Rectal smooth muscle tissue (tissue), 1 donor: ENCODE measurements at regions not wholly inside any gene's neighbourhood (a gene's known extent, or its start where the extent isn't known, plus 50 kb on each side); places are given as distances from the start of the nearest gene placed in this dataset.
"Not testable (repeated sequence)": the region's sequence is repeated elsewhere in the genome, so short reads cannot be mapped to it uniquely, and the experiment has no call there.

Source experiments
- H3K27ac ChIP-seq: one replicate; pipeline ENCODE4 v1.7.0; 2013; ENCODE audit warnings: low read depth, low read length, inconsistent platforms
- H3K27me3 ChIP-seq: one replicate; pipeline ENCODE4 v1.7.0; 2013; ENCODE audit warnings: low read length; ENCODE audit not compliant: control insufficient read depth, insufficient read depth
- H3K36me3 ChIP-seq: one replicate; pipeline ENCODE4 v1.7.0; 2013; ENCODE audit warnings: low read length; ENCODE audit not compliant: control insufficient read depth, insufficient read depth
- H3K4me1 ChIP-seq: one replicate; pipeline ENCODE4 v1.7.0; 2013; ENCODE audit warnings: low read length; ENCODE audit not compliant: control insufficient read depth, insufficient read depth
- H3K4me3 ChIP-seq: one replicate; pipeline ENCODE4 v1.7.0; 2013; ENCODE audit warnings: low read length
- H3K9ac ChIP-seq: one replicate; pipeline ENCODE4 v1.7.0; 2013; ENCODE audit warnings: low read length

GRCh38 chr7:142657376-142657775, 91.9 kb upstream of the PRSS1 start:
- no peaks in the 10 kb centered on the region for H3K36me3 ChIP-seq
- no peaks in the 10 kb centered on the region for H3K4me1 ChIP-seq
- H3K9ac ChIP-seq, result no peak overlapping the region
- no peak overlapping the region for H3K27ac ChIP-seq
- H3K4me3 ChIP-seq, result no peak overlapping the region
- no peaks in the 10 kb centered on the region for H3K27me3 ChIP-seq

- Histone ChIP-seq H3K9ac (no peak overlapping the region), H3K4me1 (no peaks in the 10 kb centered on the region), H3K36me3 (no peaks in the 10 kb centered on the region), H3K27me3 (no peaks in the 10 kb centered on the region), H3K27ac (no peak overlapping the region), H3K4me3 (no peak overlapping the region)
Observed at GRCh38 chr7:142654398-142654797, 94.9 kb upstream of the PRSS1 start.

DNA sequence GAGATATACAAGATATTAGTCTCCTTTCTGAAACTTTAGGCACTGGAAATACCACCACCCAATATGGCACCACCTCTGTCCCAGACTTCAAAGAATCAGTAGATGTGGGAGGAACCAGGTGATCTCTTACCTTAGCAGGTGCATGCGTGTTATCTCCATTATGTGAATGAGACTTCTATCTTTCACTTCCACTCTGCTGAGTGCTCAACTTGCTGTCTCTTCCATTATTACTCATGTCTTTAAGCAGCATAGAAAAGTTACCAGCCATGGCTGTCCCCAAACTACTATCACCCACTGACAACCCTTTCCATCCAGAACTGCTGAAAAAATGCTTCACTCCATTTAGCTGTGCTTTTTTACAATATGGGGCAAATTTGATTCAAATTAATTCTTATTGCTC, 101.5 kb upstream of the PRSS1 start:
- Histone ChIP-seq H3K4me1 (no peaks in the 10 kb centered on the region), H3K27me3 (no peaks in the 10 kb centered on the region), H3K27ac (no peak overlapping the region), H3K36me3 (no peaks in the 10 kb centered on the region), H3K9ac (no peak overlapping the region), H3K4me3 (no peak overlapping the region)

DNA sequence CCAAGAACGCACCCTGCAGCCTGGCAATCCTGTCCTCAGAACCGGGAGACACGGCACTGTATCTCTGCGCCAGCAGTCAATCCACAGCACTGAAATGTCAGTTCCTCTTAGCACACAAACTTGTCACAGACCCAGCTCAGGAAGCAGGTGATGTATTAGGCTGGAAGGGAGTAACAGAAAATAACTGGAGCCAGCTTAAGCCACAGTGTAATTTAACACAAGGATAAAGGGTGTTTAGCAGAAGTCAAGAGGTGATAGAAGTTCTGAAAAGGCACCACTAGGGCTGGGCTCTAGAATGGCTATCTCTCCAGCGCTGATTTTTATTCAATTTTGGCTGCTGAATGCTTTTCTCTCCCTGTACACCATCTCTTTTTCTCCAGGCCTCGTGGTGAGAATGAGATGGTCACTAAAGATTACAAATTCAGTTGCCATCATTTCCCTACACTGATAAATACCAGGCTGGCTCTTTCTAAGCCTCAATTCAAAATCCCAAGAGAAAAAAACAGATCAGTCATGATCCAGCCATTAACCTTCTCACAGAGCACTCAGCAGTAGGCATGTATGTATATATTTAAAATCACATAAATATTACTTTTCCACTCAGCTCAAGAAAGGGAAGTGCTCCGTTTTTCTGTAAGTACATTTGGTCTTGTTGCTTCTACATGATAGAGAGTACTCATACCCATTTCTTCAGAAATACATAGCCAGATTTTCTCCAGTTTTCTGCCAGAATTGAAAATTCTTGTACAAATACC, 102.7 kb upstream of the PRSS1 start:
- no peak overlapping the region for H3K9ac ChIP-seq
- H3K4me1 ChIP-seq, result no peaks in the 10 kb centered on the region
- no peak overlapping the region for H3K4me3 ChIP-seq
- H3K27me3 ChIP-seq, result no peaks in the 10 kb centered on the region
- no peak overlapping the region for H3K27ac ChIP-seq
- H3K36me3 ChIP-seq, result no peaks in the 10 kb centered on the region

- no peak overlapping the region for H3K9ac ChIP-seq
- H3K4me3 ChIP-seq, result no peak overlapping the region
- H3K27me3 ChIP-seq, result no peaks in the 10 kb centered on the region
- no peaks in the 10 kb centered on the region for H3K4me1 ChIP-seq
- no peak overlapping the region for H3K27ac ChIP-seq
- H3K36me3 ChIP-seq, result no peaks in the 10 kb centered on the region
Observed at GRCh38 chr7:142645777-142646176, 103.5 kb upstream of the PRSS1 start.

GRCh38 chr7:142642316-142642715, 107.0 kb upstream of the PRSS1 start:
- Histone ChIP-seq H3K9ac (no peak overlapping the region), H3K4me3 (no peak overlapping the region), H3K27me3 (no peaks in the 10 kb centered on the region), H3K27ac (no peak overlapping the region), H3K36me3 (no peaks in the 10 kb centered on the region), H3K4me1 (no peaks in the 10 kb centered on the region)

DNA sequence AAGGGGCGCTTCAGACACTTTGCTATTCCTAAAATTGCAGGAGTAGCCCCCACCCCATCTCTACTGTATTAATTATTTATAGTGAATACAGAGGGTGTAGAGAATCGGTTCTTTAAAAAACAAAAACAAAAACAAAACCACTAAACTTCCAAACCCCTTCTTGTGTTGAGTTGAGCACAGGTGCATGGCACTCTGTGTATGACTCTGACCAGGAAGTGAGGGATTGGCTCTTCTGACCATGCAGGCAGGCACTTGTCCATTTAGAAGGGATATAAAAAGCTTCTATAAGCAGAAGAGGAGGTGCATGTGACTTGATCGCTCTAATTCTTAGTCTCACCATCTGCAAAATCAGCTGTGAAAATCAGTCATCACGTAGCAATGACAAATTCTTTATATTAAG, 108.0 kb upstream of the PRSS1 start:
- not testable (repeated sequence) for H3K4me3 ChIP-seq, H3K36me3 ChIP-seq, H3K9ac ChIP-seq, H3K27ac ChIP-seq, H3K27me3 ChIP-seq, H3K4me1 ChIP-seq

GRCh38 chr7:142638581-142638980, 110.7 kb upstream of the PRSS1 start:
- Histone ChIP-seq H3K27ac (no peak overlapping the region), H3K36me3 (no peaks in the 10 kb centered on the region), H3K9ac (no peak overlapping the region), H3K27me3 (no peaks in the 10 kb centered on the region), H3K4me1 (no peaks in the 10 kb centered on the region), H3K4me3 (no peak overlapping the region)

DNA sequence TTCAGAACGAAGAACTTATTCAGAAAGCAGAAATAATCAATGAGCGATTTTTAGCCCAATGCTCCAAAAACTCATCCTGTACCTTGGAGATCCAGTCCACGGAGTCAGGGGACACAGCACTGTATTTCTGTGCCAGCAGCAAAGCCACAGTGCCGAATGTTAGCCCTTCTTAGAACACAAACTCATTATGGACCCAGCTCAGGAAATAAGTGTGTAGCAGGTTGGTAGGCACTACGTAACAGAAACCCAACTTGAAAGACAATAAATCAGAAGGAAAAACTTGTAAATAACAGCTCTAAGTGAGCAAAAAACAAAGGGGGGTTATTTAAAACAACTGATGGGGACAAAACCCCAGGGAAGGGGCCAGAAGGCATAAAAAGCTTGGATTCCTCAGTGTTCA, 112.0 kb upstream of the PRSS1 start:
- no peaks in the 10 kb centered on the region for H3K27me3 ChIP-seq
- H3K27ac ChIP-seq, result no peak overlapping the region

DNA sequence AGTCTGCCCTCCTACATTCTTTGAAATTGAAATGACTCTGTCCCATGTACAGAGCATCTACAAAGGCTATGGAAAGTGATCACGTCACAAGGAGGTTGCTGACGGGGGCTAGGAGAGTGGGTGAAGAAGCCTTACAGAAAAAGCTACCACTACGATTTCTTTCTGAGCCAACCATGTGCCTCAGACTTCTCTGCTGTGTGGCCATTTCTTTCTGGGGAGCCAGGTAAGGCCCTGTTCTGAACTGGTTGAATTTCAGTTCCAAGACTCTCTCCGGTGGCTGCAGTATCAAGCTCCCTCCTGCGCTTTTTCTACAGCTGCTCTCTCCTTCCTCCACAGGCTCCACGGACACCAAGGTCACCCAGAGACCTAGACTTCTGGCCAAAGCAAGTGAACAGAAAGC, 112.5 kb upstream of the PRSS1 start:
- Histone ChIP-seq H3K4me3 (no peak overlapping the region), H3K36me3 (no peaks in the 10 kb centered on the region), H3K27ac (no peak overlapping the region), H3K4me1 (no peaks in the 10 kb centered on the region), H3K9ac (no peak overlapping the region), H3K27me3 (no peaks in the 10 kb centered on the region)

More for the DNA sequence above, 112.0 kb upstream of the PRSS1 start:
- no peak overlapping the region for H3K4me3 ChIP-seq
- no peaks in the 10 kb centered on the region for H3K36me3 ChIP-seq
- no peak overlapping the region for H3K9ac ChIP-seq
- no peaks in the 10 kb centered on the region for H3K4me1 ChIP-seq

- H3K36me3 ChIP-seq, H3K27ac ChIP-seq, H3K4me1 ChIP-seq: not testable (repeated sequence)
Observed at GRCh38 chr7:142636107-142636506, 113.2 kb upstream of the PRSS1 start.

DNA sequence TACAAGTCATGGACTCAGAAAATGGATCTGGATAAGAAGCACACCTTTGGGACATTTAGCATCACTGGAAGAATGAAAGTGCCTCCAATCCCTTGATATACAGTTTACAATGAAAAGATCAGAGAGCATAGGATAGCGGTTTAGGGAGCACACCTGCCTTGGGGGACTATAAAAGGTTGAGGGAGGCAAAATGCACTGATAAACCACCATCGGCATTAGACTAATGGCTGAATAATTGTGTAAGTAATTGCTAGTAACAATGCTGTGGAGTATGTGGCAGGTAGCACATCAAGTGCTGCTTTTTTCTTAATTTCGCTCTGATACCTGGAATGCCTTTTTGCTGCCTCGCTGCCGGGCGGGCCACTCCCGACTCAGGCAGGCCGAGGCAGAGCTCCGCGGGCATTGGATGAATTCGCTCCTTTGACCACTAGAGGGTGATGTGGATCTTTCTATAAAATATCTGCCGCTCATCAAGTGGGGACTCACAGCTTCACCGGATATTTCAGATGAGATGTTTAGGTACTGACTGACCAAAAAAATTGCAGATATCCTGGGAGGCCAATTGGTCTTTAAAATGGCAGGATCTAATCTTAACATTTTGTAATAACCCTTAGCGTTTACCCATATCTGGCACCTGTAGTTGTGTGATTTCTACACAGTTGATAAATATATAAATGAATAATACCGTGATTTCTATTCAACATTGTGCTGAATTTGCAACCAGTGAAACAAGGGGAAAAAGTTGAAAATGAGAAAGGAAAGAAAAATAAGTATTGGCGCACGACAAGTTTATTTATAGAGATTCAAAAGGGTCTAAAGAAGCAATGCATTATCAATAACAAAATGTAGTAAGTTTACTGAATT, 116.8 kb upstream of the PRSS1 start:
- no peaks in the 10 kb centered on the region for H3K27me3 ChIP-seq
- H3K36me3 ChIP-seq, result no peaks in the 10 kb centered on the region
- no peaks in the 10 kb centered on the region for H3K4me1 ChIP-seq
- no peak overlapping the region for H3K9ac ChIP-seq
- H3K27ac ChIP-seq, result no peak overlapping the region
- no peak overlapping the region for H3K4me3 ChIP-seq

More at GRCh38 chr7:142636107-142636506, 113.2 kb upstream of the PRSS1 start:
- not testable (repeated sequence) for H3K27me3 ChIP-seq, H3K9ac ChIP-seq, H3K4me3 ChIP-seq
